Epithelial cell of esophagus (primary cell): ENCODE measurements at regions not wholly inside any gene's neighbourhood (a gene's known extent, or its start where the extent isn't known, plus 50 kb on each side); places are given as distances from the start of the nearest gene placed in this dataset.
A peak's percentile ranks its signal among the peaks of the same experiment; 100 is the strongest.

Experiments used
- DNase-seq: peaks from one replicate; pipeline ENCODE4 v3.0.0; 2010; ENCODE audit warnings: low read depth
- H3K4me3 ChIP-seq: 2 replicates; pipeline ENCODE4 v1.5.1; 2011; ENCODE audit warnings: mild to moderate bottlenecking, low read length, control low read depth
- CTCF ChIP-seq: IDR thresholded peaks from 2 replicates; pipeline ENCODE4 v1.5.1; 2011; ENCODE audit warnings: low read depth, mild to moderate bottlenecking, low read length, control low read depth, inconsistent platforms; ENCODE audit not compliant: insufficient read depth; ENCODE audit errors: missing control alignments

GRCh38 chrX:39981946-39982345, 115.8 kb downstream of the BCOR start:
- no peak overlapping the region for H3K4me3 ChIP-seq
- no peak for TF ChIP-seq CTCF
- no peak for DNase-seq

- no peak overlapping the region for H3K4me3 ChIP-seq
- TF ChIP-seq CTCF: no peak
- DNase-seq: peak; percentile 34
Observed at GRCh38 chrX:39982948-39983347, 114.8 kb downstream of the BCOR start.

- DNase-seq: peak; percentile 50
- no peak for TF ChIP-seq CTCF
- H3K4me3 ChIP-seq: no peak overlapping the region
Observed at GRCh38 chrX:39983715-39984114, 114.0 kb downstream of the BCOR start.

- no peak for TF ChIP-seq CTCF
- DNase-seq: peak; percentile 59
- no peak overlapping the region for H3K4me3 ChIP-seq
Observed at GRCh38 chrX:39984191-39984956, 113.4 kb downstream of the BCOR start.

- DNase-seq: no peak
- no peak overlapping the region for H3K4me3 ChIP-seq
- TF ChIP-seq CTCF: no peak
Observed at GRCh38 chrX:39985071-39985470, 112.7 kb downstream of the BCOR start.

GRCh38 chrX:39985551-39985950, 112.2 kb downstream of the BCOR start:
- no peak for TF ChIP-seq CTCF
- H3K4me3 ChIP-seq: no peak overlapping the region
- DNase-seq: peak; percentile 2

GRCh38 chrX:39988496-39988895, 109.3 kb downstream of the BCOR start:
- DNase-seq: no peak
- TF ChIP-seq CTCF: no peak
- no peak overlapping the region for H3K4me3 ChIP-seq
